Fibroblast of pulmonary artery (primary cell): ENCODE measurements at regions not wholly inside any gene's neighbourhood (a gene's known extent, or its start where the extent isn't known, plus 50 kb on each side); places are given as distances from the start of the nearest gene placed in this dataset.

Experiments
- DNase-seq: peaks from one replicate; pipeline ENCODE4 v3.0.0-alpha.2; 2010; ENCODE audit warnings: low read depth
- H3K4me3 ChIP-seq: replicated peaks from 2 replicates; pipeline ENCODE4 v1.5.1; 2011; ENCODE audit warnings: low read depth, mild to moderate bottlenecking, control low read depth, low read length, moderate library complexity
- CTCF ChIP-seq: IDR thresholded peaks from 2 replicates; pipeline ENCODE4 v1.5.1; 2011; ENCODE audit warnings: mild to moderate bottlenecking, control low read depth, low read length, inconsistent platforms; ENCODE audit errors: missing control alignments

- no peak for TF ChIP-seq CTCF
- H3K4me3 ChIP-seq = no peak overlapping the region
- DNase-seq = no peak
Measured at GRCh38 chr21:35971824-35972223, 88.5 kb downstream of the SETD4 start.

- no peak for TF ChIP-seq CTCF
- no peak overlapping the region for H3K4me3 ChIP-seq
- DNase-seq = no peak
Measured at GRCh38 chr21:35969281-35969680, 91.0 kb downstream of the SETD4 start.

DNA sequence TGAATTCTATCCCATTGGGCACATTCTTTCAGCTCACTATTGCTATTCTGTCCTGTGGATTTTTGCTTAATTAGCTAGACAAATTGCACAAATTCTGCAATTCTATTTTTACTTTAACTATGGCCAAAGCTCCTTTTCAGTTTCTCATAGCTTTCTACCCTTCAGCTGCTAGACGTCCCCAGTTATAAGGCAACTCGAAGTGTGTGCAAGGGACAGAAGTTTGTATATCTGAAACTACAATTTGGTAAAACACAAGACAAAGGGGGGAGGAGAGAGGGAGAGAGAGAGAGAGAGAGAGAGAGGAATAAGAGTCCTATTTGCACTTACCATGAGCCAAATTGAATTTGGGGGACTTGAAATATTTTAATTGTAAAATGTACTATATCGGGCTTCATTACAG, 91.8 kb downstream of the SETD4 start:
- no peak for DNase-seq
- no peak for TF ChIP-seq CTCF
- no peak overlapping the region for H3K4me3 ChIP-seq

DNA sequence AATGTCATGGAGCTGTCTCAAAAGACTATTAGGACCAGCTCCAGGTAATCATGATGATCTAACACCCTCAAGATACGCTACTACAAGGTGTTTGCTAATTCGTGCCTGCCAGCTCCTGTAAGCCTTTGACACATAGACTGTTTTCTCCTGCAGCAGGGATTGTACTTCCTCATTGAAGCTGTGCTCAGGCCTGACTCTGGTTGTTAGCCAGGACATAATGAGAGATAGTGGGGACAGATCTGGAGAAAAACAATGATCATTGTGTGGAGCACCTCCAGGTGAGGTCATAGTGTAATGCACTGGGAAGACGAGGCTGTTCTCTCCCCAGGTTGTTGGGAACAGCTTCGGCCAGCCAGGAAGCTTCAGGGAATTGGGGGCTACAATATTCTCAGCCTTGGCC, 94.6 kb downstream of the SETD4 start:
- DNase-seq = no peak
- TF ChIP-seq CTCF = no peak
- H3K4me3 ChIP-seq = no peak overlapping the region

- no peak overlapping the region for H3K4me3 ChIP-seq
- TF ChIP-seq CTCF = no peak
- no peak for DNase-seq
Measured at GRCh38 chr21:35963920-35964451, 96.3 kb downstream of the SETD4 start.

GRCh38 chr21:35962917-35963316, 97.4 kb downstream of the SETD4 start:
- no peak for DNase-seq
- no peak for TF ChIP-seq CTCF
- no peak overlapping the region for H3K4me3 ChIP-seq

- no peak for DNase-seq
- TF ChIP-seq CTCF = no peak
- no peak overlapping the region for H3K4me3 ChIP-seq
Measured at GRCh38 chr21:35954066-35954465, 106.3 kb downstream of the SETD4 start.
